Esophagus muscularis mucosa (tissue), 3 donors: ENCODE measurements at regions not wholly inside any gene's neighbourhood (a gene's known extent, or its start where the extent isn't known, plus 50 kb on each side); places are given as distances from the start of the nearest gene placed in this dataset.

ENCODE experiments used
- CTCF ChIP-seq, 3 experiments: fragments of 200-600 bp in 2 of 3; fragments of 450-650 bp in 1 of 3; sonication (generic) in 2 of 3; IDR thresholded peaks; one replicate each; pipeline ENCODE4 v1.5.1; 2017 to 2019; ENCODE audit warnings: antibody characterized with exemption in 3 of 3, mild to moderate bottlenecking in 2 of 3, moderate library complexity in 1 of 3
- POLR2AphosphoS5 ChIP-seq, 2 donors: sonication (generic); formaldehyde crosslinking; IDR thresholded peaks; one replicate each; pipeline ENCODE4 v1.6.1; 2017; ENCODE audit warnings: antibody characterized with exemption in 2 of 2

GRCh38 chr21:16419188-16419921 lies 689.6 kb downstream of the USP25 start:
- TF ChIP-seq CTCF (IDR thresholded peaks at IDR 0.05): no peak
- TF ChIP-seq POLR2AphosphoS5 (IDR thresholded peaks at IDR 0.05): peak; percentile 40 to 43
